Right lobe of liver (tissue), 4 donors: ENCODE measurements at regions not wholly inside any gene's neighbourhood (a gene's known extent, or its start where the extent isn't known, plus 50 kb on each side); places are given as distances from the start of the nearest gene placed in this dataset.

Experiments
- CTCF ChIP-seq, 4 donors: fragments of 200-600 bp in 3 of 4; fragments of 450-650 bp in 1 of 4; IDR thresholded peaks; one replicate each; pipeline versions ENCODE4 v1.5.1 to v1.8.0; 2016 to 2022; ENCODE audit warnings: antibody characterized with exemption in 4 of 4, mild to moderate bottlenecking in 2 of 4
- POLR2A ChIP-seq: fragments of 450-650 bp; IDR thresholded peaks from one replicate; pipeline ENCODE4 v1.6.1; 2017; ENCODE audit warnings: antibody characterized with exemption, mild to moderate bottlenecking
- donor health status: DM: no; HTN: no; CAD: no.
- donor health status: DM: no; HTN: no; CAD: no.
- donor health status: DM: no; HTN: yes; CAD: no.

GRCh38 chr14:100665511-100666032 is 61.1 kb upstream of the DLK1 start:
- TF ChIP-seq CTCF (IDR thresholded peaks at IDR 0.05) (no peak), POLR2A (no peak)
